ENCODE measurements at regions not wholly inside any gene's neighbourhood (a gene's known extent, or its start where the extent isn't known, plus 50 kb on each side); places are given as distances from the start of the nearest gene placed in this dataset.
"Not testable (repeated sequence)": the region's sequence is repeated elsewhere in the genome, so short reads cannot be mapped to it uniquely, and the experiment has no call there.

GRCh38 chr2:195450552-195451113 is 206.4 kb upstream of the SLC39A10 start:
- no peak for DNase-seq

GRCh38 chr2:195447323-195447975 is 209.6 kb upstream of the SLC39A10 start:
- no peak for DNase-seq

- no peak for DNase-seq
Observed at GRCh38 chr2:195445639-195446038, 211.4 kb upstream of the SLC39A10 start.

GRCh38 chr2:195443926-195444325 is 213.1 kb upstream of the SLC39A10 start:
- no peak for DNase-seq

GRCh38 chr2:195442458-195443175 is 214.4 kb upstream of the SLC39A10 start:
- no peak for DNase-seq

GRCh38 chr2:195438692-195439091 is 218.3 kb upstream of the SLC39A10 start:
- DNase-seq = no peak

- no peak for DNase-seq
Observed at GRCh38 chr2:195437521-195437920, 219.5 kb upstream of the SLC39A10 start.

GRCh38 chr2:195434346-195434745 is 222.7 kb upstream of the SLC39A10 start:
- no peak for DNase-seq

GRCh38 chr2:195433729-195434128 is 223.3 kb upstream of the SLC39A10 start:
- DNase-seq = not testable (repeated sequence)

GRCh38 chr2:195428673-195429072 is 228.4 kb upstream of the SLC39A10 start:
- no peak for DNase-seq

GRCh38 chr2:195425328-195425727 is 231.7 kb upstream of the SLC39A10 start:
- no peak for DNase-seq

- no peak for DNase-seq
Observed at GRCh38 chr2:195419033-195419432, 238.0 kb upstream of the SLC39A10 start.

GRCh38 chr2:195414537-195415100 is 242.4 kb upstream of the SLC39A10 start:
- DNase-seq = no peak

- no peak for DNase-seq
Observed at GRCh38 chr2:195413944-195414343, 243.1 kb upstream of the SLC39A10 start.

- DNase-seq = no peak
Observed at GRCh38 chr2:195413422-195413821, 243.6 kb upstream of the SLC39A10 start.

- DNase-seq = no peak
Observed at GRCh38 chr2:195411219-195411687, 245.8 kb upstream of the SLC39A10 start.

- DNase-seq = no peak
Observed at GRCh38 chr2:195410074-195410671, 246.9 kb upstream of the SLC39A10 start.

GRCh38 chr2:195408811-195409210 is 248.2 kb upstream of the SLC39A10 start:
- DNase-seq = no peak

- no peak for DNase-seq
Observed at GRCh38 chr2:195408196-195408595, 248.8 kb upstream of the SLC39A10 start.

GRCh38 chr2:195407783-195408182 is 249.2 kb upstream of the SLC39A10 start:
- DNase-seq = no peak

- DNase-seq = no peak
Observed at GRCh38 chr2:195406886-195407603, 250.0 kb upstream of the SLC39A10 start.

- no peak for DNase-seq
Observed at GRCh38 chr2:195404651-195405050, 252.4 kb upstream of the SLC39A10 start.

- no peak for DNase-seq
Observed at GRCh38 chr2:195396479-195396878, 260.5 kb upstream of the SLC39A10 start.

Measured in 8988T (cell line).